ENCODE measurements at regions not wholly inside any gene's neighbourhood (a gene's known extent, or its start where the extent isn't known, plus 50 kb on each side); places are given as distances from the start of the nearest gene placed in this dataset.

- CTCF ChIA-PET, result no interaction called here
- BruUV-seq (replicated peaks), result no TSS peak
- Histone ChIP-seq H3K79me2 (ENCODE audit: insufficient read depth, low read length) (no peaks in the 10 kb centered on the region), H4K20me1 (ENCODE audit: insufficient read depth) (no peaks in the 10 kb centered on the region), H3K4me1 (ENCODE audit: control insufficient read depth in 1 of 2, insufficient read depth in 2 of 2, low read length in 2 of 2) (no peaks in the 10 kb centered on the region), H3K9me3 (ENCODE audit: control insufficient read depth in 1 of 2, insufficient read depth in 1 of 2, low read depth in 1 of 2, low read length in 2 of 2) (no peaks in the 10 kb centered on the region), H2AFZ (ENCODE audit: low read depth, low read length, poor library complexity, severe bottlenecking) (no peak overlapping the region), H3K9ac (ENCODE audit: low read length) (no peak overlapping the region), H3K27ac (ENCODE audit: low read depth, low read length) (no peak overlapping the region), H3K9me2 (ENCODE audit: insufficient read depth) (no peaks in the 10 kb centered on the region), H3K4me3 (replicated peaks in 1 of 2; ENCODE audit: low read depth in 1 of 2, low read length in 2 of 2) (no peak overlapping the region), H3K27me3 (ENCODE audit: insufficient read depth, low read length) (0 out of 2 replicates have a peak, but pooled peaks cover 2% of the 10 kb centered on the region), H3K4me2 (ENCODE audit: low read length) (no peak overlapping the region), H3K36me3 (ENCODE audit: control insufficient read depth in 1 of 2, insufficient read depth in 2 of 2, low read length in 2 of 2) (no peaks in the 10 kb centered on the region)
- no peak for TF ChIP-seq ATF3 (IDR thresholded peaks at IDR 0.05)
- TF ChIP-seq REST (IDR thresholded peaks at IDR 0.05; ENCODE audit: low read depth), result no peak
- no peak for TF ChIP-seq ZBTB33 (IDR thresholded peaks at IDR 0.05; ENCODE audit: extremely low read depth, insufficient replicate concordance, low read length)
- no peak for TF ChIP-seq SP1 (IDR thresholded peaks at IDR 0.05; ENCODE audit: low read depth)
- TF ChIP-seq EZH2 (IDR thresholded peaks at IDR 0.05), result no peak
- TF ChIP-seq FOSL1 (IDR thresholded peaks at IDR 0.05; ENCODE audit: low read depth), result no peak
- TF ChIP-seq CBX3 (IDR thresholded peaks at IDR 0.05; ENCODE audit: low read depth), result no peak
- TF ChIP-seq YY1 (IDR thresholded peaks at IDR 0.05; ENCODE audit: extremely low read depth, insufficient replicate concordance, low read depth, low read length), result no peak
- intact Hi-C loops (cut with micrococcal nuclease), result no loop called here
- DNase-seq (ENCODE audit: low read depth, low spot score) (no peak), ATAC-seq (no peak)
- RAD21 ChIA-PET (ENCODE audit: low non-redundant PET in 1 of 2, low total read pairs in 2 of 2, uncharacterized antibody in 2 of 2, unreplicated experiment in 2 of 2), result no interaction called here
- POLR2A ChIA-PET, result no interaction called here
These were observed 176.5 kb upstream of the INHBA start for GRCh38 chr7:41879403-41879802.
